Astrocyte (in vitro differentiated cells and primary cell): ENCODE measurements at regions not wholly inside any gene's neighbourhood (a gene's known extent, or its start where the extent isn't known, plus 50 kb on each side); places are given as distances from the start of the nearest gene placed in this dataset.

Experiments
- EZH2 ChIP-seq: IDR thresholded peaks from 2 replicates; pipeline ENCODE4 v1.6.1; 2012; ENCODE audit warnings: mild to moderate bottlenecking, low read length, inconsistent platforms; ENCODE audit not compliant: insufficient read depth
- TF ChIP-seq, protein P1 (sequence below): IDR thresholded peaks from 2 replicates; pipeline ENCODE4 v1.5.1; 2011; ENCODE audit warnings: low read depth, mild to moderate bottlenecking, inconsistent platforms, low read length, moderate library complexity; ENCODE audit not compliant: insufficient read depth

GRCh38 chr1:60747353-60747752 is 335.0 kb upstream of the NFIA start:
- TF ChIP-seq, protein P1, sequence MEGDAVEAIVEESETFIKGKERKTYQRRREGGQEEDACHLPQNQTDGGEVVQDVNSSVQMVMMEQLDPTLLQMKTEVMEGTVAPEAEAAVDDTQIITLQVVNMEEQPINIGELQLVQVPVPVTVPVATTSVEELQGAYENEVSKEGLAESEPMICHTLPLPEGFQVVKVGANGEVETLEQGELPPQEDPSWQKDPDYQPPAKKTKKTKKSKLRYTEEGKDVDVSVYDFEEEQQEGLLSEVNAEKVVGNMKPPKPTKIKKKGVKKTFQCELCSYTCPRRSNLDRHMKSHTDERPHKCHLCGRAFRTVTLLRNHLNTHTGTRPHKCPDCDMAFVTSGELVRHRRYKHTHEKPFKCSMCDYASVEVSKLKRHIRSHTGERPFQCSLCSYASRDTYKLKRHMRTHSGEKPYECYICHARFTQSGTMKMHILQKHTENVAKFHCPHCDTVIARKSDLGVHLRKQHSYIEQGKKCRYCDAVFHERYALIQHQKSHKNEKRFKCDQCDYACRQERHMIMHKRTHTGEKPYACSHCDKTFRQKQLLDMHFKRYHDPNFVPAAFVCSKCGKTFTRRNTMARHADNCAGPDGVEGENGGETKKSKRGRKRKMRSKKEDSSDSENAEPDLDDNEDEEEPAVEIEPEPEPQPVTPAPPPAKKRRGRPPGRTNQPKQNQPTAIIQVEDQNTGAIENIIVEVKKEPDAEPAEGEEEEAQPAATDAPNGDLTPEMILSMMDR = no peak
- no peak for TF ChIP-seq EZH2
